Kidney (tissue), 13 donors: ENCODE measurements at regions not wholly inside any gene's neighbourhood (a gene's known extent, or its start where the extent isn't known, plus 50 kb on each side); places are given as distances from the start of the nearest gene placed in this dataset.
"Not testable (repeated sequence)": the region's sequence is repeated elsewhere in the genome, so short reads cannot be mapped to it uniquely, and the experiment has no call there.

Experiments used
- DNase-seq, 5 donors: peaks; one replicate each; pipeline ENCODE4 v3.0.0-alpha.2; 2013 to 2020
- FAIRE-seq: peaks from 2 replicates; lab custom pipeline; 2012; peaks lifted over from hg19 to GRCh38; lab: Jason Lieb, UNC
- H3K27ac ChIP-seq, 2 donors: one replicate each; pipeline ENCODE4 v1.7.0; 2013; ENCODE audit warnings: low read depth in 2 of 2, low read length in 2 of 2, inconsistent platforms in 1 of 2
- H3K27me3 ChIP-seq: one replicate; pipeline ENCODE4 v1.7.1; 2013; ENCODE audit warnings: low read length, inconsistent platforms; ENCODE audit not compliant: control insufficient read depth, insufficient read depth
- H3K36me3 ChIP-seq, 3 donors: one replicate each; pipeline versions ENCODE4 v1.7.0 to v1.7.1; 2013; ENCODE audit warnings: low read length in 3 of 3, control low read depth in 1 of 3, inconsistent platforms in 1 of 3; ENCODE audit not compliant: insufficient read depth in 3 of 3, control insufficient read depth in 2 of 3
- H3K4me1 ChIP-seq, 3 donors: one replicate each; pipeline versions ENCODE4 v1.7.0 to v1.7.1; 2013; ENCODE audit warnings: low read length in 3 of 3, inconsistent platforms in 1 of 3, low read depth in 1 of 3; ENCODE audit not compliant: control insufficient read depth in 2 of 3, insufficient read depth in 2 of 3
- H3K4me3 ChIP-seq, 3 donors: one replicate each; pipeline versions ENCODE4 v1.7.0 to v1.8.1; 2013; ENCODE audit warnings: low read length in 3 of 3, control low read depth in 1 of 3, inconsistent platforms in 1 of 3
- H3K9ac ChIP-seq, 3 donors: one replicate each; pipeline versions ENCODE4 v1.7.0 to v1.7.1; 2013; ENCODE audit warnings: low read length in 3 of 3, control low read depth in 1 of 3, inconsistent platforms in 1 of 3
- H3K9me3 ChIP-seq, 3 donors: one replicate each; pipeline versions ENCODE4 v1.7.0 to v1.7.1; 2013; ENCODE audit warnings: low read length in 3 of 3, control low read depth in 1 of 3, inconsistent platforms in 1 of 3; ENCODE audit not compliant: control insufficient read depth in 2 of 3, insufficient read depth in 1 of 3
- intact Hi-C: fragments of 100-400 bp; cut with DNase I; formaldehyde crosslinking; loops from one replicate; pipeline ENCODE4 v1.11.1; 2022
- TF ChIP-seq, protein P1 (sequence below): IDR thresholded peaks from 3 replicates; pipeline ENCODE4 v1.5.1; 2012; ENCODE audit warnings: mild to moderate bottlenecking, moderate library complexity, borderline replicate concordance; ENCODE audit not compliant: insufficient read depth; ENCODE audit errors: extremely low read depth
- donor health status: control.
- donor health status: control.
- donor health status: control.
- donor health status: control.
- donor health status: control.
- donor health status: DM: yes; HTN: yes; CAD: no.
- donor health status: Normal renal cell carcinoma (clear cell type).

DNA sequence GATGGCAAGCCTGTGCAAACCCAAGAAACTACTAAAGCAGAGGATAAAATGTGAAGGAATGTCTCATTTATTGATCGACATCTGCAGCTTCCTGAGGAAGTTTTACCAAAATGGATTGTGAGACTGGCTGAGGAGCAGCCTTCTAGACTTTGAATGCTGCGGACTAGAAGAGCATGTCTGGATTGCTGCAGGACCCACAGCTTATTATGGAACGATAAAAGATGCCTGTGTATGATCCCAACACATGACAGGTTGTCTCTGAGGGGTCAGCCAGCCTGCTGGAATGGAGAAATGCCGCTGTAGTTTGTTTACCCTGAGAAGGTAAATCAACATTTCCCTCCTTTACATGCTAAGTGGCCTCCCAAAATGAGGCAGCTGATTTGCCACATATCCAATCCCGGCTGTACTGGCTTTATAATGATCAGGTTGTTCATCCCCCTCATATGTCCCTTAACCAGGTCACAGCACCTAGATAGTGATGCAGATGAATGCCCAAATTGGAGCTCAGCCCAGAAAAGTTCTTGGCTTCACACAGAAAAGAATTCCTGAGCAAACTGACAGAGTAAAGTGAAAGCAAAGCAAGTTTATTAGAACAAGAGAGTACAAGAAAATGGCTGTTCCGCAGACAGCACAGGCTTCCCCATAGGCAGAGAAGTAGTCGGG is 63.9 kb downstream of the IL12A start:
- peak overlapping the region in 2 of 3 donors; percentile 43 to 80 for H3K4me3 ChIP-seq
- H3K36me3 ChIP-seq = no peaks in the 10 kb centered on the region
- no peak for FAIRE-seq
- H3K9me3 ChIP-seq = no peaks in the 10 kb centered on the region
- no peaks in the 10 kb centered on the region for H3K27me3 ChIP-seq
- peaks cover 0 to 2% (median 0%) of the 10 kb centered on the region in 3 donors for H3K4me1 ChIP-seq
- no peak for DNase-seq
- TF ChIP-seq, protein P1, sequence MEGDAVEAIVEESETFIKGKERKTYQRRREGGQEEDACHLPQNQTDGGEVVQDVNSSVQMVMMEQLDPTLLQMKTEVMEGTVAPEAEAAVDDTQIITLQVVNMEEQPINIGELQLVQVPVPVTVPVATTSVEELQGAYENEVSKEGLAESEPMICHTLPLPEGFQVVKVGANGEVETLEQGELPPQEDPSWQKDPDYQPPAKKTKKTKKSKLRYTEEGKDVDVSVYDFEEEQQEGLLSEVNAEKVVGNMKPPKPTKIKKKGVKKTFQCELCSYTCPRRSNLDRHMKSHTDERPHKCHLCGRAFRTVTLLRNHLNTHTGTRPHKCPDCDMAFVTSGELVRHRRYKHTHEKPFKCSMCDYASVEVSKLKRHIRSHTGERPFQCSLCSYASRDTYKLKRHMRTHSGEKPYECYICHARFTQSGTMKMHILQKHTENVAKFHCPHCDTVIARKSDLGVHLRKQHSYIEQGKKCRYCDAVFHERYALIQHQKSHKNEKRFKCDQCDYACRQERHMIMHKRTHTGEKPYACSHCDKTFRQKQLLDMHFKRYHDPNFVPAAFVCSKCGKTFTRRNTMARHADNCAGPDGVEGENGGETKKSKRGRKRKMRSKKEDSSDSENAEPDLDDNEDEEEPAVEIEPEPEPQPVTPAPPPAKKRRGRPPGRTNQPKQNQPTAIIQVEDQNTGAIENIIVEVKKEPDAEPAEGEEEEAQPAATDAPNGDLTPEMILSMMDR = no peak
- intact Hi-C loops = no loop called here
- H3K27ac ChIP-seq = no peak overlapping the region
- no peak overlapping the region for H3K9ac ChIP-seq

DNA sequence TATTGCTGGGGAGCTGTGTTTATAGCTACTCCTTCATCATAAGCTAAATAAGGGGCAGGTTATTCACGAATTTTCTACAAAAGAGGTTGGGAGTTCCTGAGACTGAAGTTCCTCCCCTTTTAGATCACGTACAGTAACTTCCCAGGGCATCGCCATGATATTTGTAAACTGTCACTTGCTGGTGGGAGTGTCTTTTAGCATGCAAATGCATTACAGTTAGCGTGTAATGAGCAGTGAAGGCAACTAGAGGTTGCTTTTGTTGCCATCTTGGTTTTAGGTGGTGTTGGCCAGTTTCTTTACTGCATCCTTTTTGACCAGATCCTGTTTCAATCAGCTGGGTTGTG is 64.4 kb downstream of the IL12A start:
- TF ChIP-seq, protein P1 = no peak
- Histone ChIP-seq H3K27me3 (no peaks in the 10 kb centered on the region), H3K27ac (no peak overlapping the region), H3K4me1 (peaks cover 0 to 2% (median 0%) of the 10 kb centered on the region in 3 donors), H3K9me3 (no peaks in the 10 kb centered on the region), H3K4me3 (peak overlapping the region in 2 of 3 donors; percentile 43 to 80), H3K9ac (no peak overlapping the region), H3K36me3 (no peaks in the 10 kb centered on the region)
- no peak for DNase-seq
- FAIRE-seq = no peak
- intact Hi-C loops = no loop called here

DNA sequence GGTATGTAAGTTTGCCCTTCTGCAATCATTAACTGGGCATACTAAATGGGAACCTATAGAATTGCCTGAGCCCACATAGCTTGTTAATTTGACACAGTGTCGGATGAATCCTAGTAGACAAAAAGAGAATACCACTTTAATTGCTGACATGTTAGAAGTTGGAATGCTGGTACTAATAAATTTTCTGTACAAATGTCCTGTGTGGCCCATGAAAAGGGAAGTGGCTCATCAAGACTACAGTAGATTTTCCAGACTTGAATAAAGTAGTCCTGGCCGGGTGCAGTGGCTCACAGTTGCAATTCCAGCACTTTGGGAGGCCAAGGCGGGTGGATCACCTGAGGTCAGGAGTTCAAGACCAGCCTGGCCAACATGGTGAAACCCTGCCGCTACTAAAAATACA is 66.2 kb downstream of the IL12A start:
- DNase-seq = peak in 1 of 5 donors; percentile 33
- H3K9me3 ChIP-seq, H3K9ac ChIP-seq, H3K27ac ChIP-seq, intact Hi-C loops, H3K36me3 ChIP-seq, FAIRE-seq, H3K4me3 ChIP-seq, H3K27me3 ChIP-seq, H3K4me1 ChIP-seq: not testable (repeated sequence)

DNA sequence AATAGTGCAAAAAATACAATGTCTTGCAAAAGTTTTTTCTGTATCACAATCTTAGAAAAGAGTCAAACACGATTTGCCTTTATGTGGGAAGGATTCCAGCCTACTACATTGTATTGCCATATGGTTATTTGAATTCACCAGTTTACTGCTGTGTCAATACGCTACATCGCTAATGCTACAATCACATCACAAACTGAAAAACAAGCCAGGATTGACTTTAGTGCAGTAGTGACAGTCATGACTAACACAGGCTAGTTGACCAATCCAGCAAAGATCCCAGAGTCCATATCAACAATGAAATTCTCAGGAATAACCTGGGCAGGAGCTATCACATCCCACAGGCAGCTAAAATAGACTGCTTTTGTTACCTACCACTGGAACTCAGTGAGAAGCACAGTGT is 67.0 kb downstream of the IL12A start:
- H3K36me3 ChIP-seq = no peaks in the 10 kb centered on the region
- intact Hi-C loops = no loop called here
- H3K9me3 ChIP-seq = no peaks in the 10 kb centered on the region
- TF ChIP-seq, protein P1 = no peak
- peaks cover 0 to 2% (median 0%) of the 10 kb centered on the region in 3 donors for H3K4me1 ChIP-seq
- FAIRE-seq = no peak
- no peak overlapping the region for H3K9ac ChIP-seq
- no peak for DNase-seq
- H3K4me3 ChIP-seq = no peak overlapping the region
- no peak overlapping the region for H3K27ac ChIP-seq
- H3K27me3 ChIP-seq = no peaks in the 10 kb centered on the region
